Spinal cord (tissue), 9 donors: ENCODE measurements at regions not wholly inside any gene's neighbourhood (a gene's known extent, or its start where the extent isn't known, plus 50 kb on each side); places are given as distances from the start of the nearest gene placed in this dataset.
"Not testable (repeated sequence)": the region's sequence is repeated elsewhere in the genome, so short reads cannot be mapped to it uniquely, and the experiment has no call there.

Experiments
- DNase-seq, 6 donors: peaks; one replicate each; pipeline versions ENCODE4 v3.0.0 to v3.0.0-alpha.2; 2013 to 2015; ENCODE audit warnings: low spot score in 6 of 6, low read depth in 4 of 6
- H3K27ac ChIP-seq: one replicate; pipeline ENCODE4 v1.5.1; 2013; ENCODE audit warnings: low read depth, low read length, control low read depth
- H3K27me3 ChIP-seq: one replicate; pipeline ENCODE4 v1.6.1; 2013; ENCODE audit warnings: low read length; ENCODE audit not compliant: control insufficient read depth, insufficient read depth
- H3K36me3 ChIP-seq: one replicate; pipeline ENCODE4 v1.6.1; 2013; ENCODE audit warnings: low read length; ENCODE audit not compliant: control insufficient read depth, insufficient read depth
- H3K4me1 ChIP-seq: one replicate; pipeline ENCODE4 v1.6.1; 2013; ENCODE audit warnings: low read length; ENCODE audit not compliant: control insufficient read depth, insufficient read depth
- H3K4me3 ChIP-seq: one replicate; pipeline ENCODE4 v1.5.1; 2013; ENCODE audit warnings: low read depth, low read length, control low read depth
- H3K9me3 ChIP-seq: one replicate; pipeline ENCODE4 v1.6.1; 2013; ENCODE audit warnings: low read length; ENCODE audit not compliant: control insufficient read depth, insufficient read depth
- WGBS: methylation state at CpG from one replicate; pipeline ENCODE4 v1.1.5; 2013; ENCODE audit warnings: missing lambda C conversion rate; ENCODE audit not compliant: insufficient coverage; 5-methylcytosine and 5-hydroxymethylcytosine counted together
- donor health status: healthy.

DNA sequence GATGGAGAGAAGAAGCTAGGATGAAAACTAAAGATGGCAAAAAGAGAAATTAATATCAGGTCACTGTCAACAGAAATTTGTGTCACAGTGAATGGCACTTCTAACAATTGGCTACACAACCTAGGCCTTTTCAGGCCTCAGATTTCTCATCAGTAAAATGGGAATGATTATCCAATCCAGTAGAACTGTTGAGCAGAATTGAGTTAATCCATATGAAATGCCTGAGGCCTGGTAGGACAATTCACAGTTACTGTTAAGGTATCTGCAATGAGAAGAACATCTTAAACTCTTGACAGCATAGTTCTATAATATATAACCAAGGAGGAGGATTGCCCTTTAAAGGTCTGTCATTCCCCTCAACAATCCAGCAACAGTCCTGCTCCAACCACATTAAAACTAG is 217.9 kb upstream of the ZNF217 start:
- DNase-seq = no peak
- no peaks in the 10 kb centered on the region for H3K27me3 ChIP-seq
- H3K9me3 ChIP-seq = no peaks in the 10 kb centered on the region
- no peak overlapping the region for H3K4me3 ChIP-seq
- no peak overlapping the region for H3K27ac ChIP-seq
- H3K36me3 ChIP-seq = no peaks in the 10 kb centered on the region
- H3K4me1 ChIP-seq = peaks cover 3% of the 10 kb centered on the region

- Histone ChIP-seq H3K4me1 (peaks cover 3% of the 10 kb centered on the region), H3K27me3 (no peaks in the 10 kb centered on the region), H3K27ac (no peak overlapping the region), H3K4me3 (no peak overlapping the region), H3K36me3 (no peaks in the 10 kb centered on the region), H3K9me3 (no peaks in the 10 kb centered on the region)
- WGBS = 83% methylated on average over 2 of the region's 6 CpGs
- DNase-seq = no peak
Observed at GRCh38 chr20:53810661-53811355, 217.2 kb upstream of the ZNF217 start.

DNA sequence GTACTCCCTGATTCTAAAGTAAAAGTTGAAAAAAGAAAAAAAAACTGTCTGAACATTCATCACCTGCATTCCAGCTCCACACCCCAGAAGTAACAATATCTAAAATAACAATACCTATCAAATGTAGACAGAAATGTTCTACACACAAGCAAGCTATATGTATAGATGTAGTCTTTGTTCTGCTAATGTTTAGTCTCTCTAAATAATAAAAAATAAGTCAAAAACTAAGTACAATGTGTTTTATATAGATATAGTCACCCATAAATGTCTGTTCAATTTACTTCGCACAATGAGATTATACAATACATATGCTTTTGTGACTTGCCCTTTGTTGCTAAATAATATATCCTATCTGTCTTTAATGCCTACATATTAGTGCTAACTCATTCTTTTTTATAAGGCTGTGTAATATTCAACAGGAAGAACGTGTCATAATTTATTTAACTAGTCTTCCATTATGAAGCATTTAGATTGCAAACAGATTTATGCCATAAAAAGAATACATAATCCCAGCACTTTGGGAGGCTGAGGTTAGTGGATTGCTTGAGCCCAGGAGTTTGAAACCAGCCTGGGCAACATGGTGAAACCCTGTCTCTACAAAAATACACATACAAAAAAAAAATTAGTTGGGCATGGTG is 216.2 kb upstream of the ZNF217 start:
- Histone ChIP-seq H3K27ac (no peak overlapping the region), H3K4me3 (no peak overlapping the region), H3K9me3 (no peaks in the 10 kb centered on the region), H3K4me1 (peaks cover 3% of the 10 kb centered on the region), H3K36me3 (no peaks in the 10 kb centered on the region), H3K27me3 (no peaks in the 10 kb centered on the region)
- WGBS = no CpG with 5 or more reads among the region's 2 CpGs
- no peak for DNase-seq

DNA sequence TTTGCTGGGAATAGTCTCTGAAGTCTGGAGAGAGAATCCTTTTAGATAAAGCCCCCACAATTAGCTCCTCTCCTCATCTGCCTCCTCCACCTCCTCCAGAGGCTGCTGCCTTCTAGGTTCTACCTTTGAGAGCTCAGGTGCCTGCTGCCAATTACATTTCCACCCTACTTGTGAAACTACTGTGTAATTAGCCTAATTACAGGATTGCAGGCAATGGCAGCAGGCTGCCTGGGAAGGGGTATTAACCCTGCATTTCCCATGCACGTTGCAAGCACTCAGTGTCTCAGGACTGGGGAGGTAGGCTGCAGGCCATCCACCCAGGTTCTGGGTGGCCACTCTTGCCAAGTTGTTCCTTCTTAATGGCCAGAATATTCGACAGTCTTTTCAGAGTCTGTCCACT is 215.6 kb upstream of the ZNF217 start:
- no peak overlapping the region for H3K27ac ChIP-seq
- DNase-seq = peak in 1 of 6 donors; percentile 67
- 43% methylated on average over 1 of the region's 2 CpGs for WGBS

DNA sequence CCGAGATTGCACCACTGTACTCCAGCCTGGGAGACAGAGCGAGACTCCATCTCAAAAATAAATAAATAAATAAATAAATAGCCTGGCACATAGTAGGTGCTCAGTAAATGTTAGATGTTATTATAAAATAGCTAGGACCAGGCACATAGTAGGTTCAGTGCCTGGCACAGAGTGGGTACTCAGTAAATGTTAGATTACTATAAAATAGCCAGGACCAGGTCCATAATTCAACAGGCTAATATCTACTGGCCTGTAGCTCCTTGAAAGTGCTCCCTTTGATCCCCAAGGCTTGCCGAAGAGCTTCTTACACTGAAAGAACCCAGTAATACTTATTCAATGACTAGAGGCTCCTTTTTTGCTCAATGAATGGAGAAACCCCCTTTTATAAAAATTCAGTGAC is 215.1 kb upstream of the ZNF217 start:
- WGBS = 30% methylated on average over 1 of the region's 3 CpGs
- Histone ChIP-seq H3K36me3 (no peaks in the 10 kb centered on the region), H3K4me3 (no peak overlapping the region), H3K27ac (no peak overlapping the region), H3K9me3 (no peaks in the 10 kb centered on the region), H3K4me1 (peaks cover 3% of the 10 kb centered on the region), H3K27me3 (no peaks in the 10 kb centered on the region)
- DNase-seq = no peak

More for the DNA sequence above, 215.6 kb upstream of the ZNF217 start:
- Histone ChIP-seq H3K9me3 (no peaks in the 10 kb centered on the region), H3K27me3 (no peaks in the 10 kb centered on the region), H3K4me3 (no peak overlapping the region), H3K36me3 (no peaks in the 10 kb centered on the region), H3K4me1 (peaks cover 3% of the 10 kb centered on the region)

DNA sequence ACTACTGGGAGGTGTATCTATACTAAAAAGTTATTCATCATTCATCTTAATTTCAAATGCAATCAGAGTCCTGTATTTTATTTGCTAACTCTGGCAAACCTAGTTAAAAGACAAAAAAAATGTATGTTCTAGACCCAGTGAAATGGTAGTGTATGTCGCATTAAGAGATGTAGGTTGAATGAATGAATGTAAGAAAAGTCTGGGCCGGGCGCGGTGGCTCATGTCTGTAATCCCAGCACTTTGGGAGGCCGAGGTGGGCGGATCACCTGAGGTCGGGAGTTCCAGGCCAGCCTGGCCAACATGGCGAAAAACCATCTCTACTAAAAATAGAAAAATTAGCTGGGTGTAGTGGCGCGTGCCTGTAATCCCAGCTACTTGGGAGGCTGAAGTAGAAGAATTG is 214.7 kb upstream of the ZNF217 start:
- not testable (repeated sequence) for H3K4me3 ChIP-seq, H3K27me3 ChIP-seq, H3K27ac ChIP-seq, H3K4me1 ChIP-seq, H3K36me3 ChIP-seq, DNase-seq, H3K9me3 ChIP-seq
- WGBS = 50% methylated on average over 1 of the region's 10 CpGs

DNA sequence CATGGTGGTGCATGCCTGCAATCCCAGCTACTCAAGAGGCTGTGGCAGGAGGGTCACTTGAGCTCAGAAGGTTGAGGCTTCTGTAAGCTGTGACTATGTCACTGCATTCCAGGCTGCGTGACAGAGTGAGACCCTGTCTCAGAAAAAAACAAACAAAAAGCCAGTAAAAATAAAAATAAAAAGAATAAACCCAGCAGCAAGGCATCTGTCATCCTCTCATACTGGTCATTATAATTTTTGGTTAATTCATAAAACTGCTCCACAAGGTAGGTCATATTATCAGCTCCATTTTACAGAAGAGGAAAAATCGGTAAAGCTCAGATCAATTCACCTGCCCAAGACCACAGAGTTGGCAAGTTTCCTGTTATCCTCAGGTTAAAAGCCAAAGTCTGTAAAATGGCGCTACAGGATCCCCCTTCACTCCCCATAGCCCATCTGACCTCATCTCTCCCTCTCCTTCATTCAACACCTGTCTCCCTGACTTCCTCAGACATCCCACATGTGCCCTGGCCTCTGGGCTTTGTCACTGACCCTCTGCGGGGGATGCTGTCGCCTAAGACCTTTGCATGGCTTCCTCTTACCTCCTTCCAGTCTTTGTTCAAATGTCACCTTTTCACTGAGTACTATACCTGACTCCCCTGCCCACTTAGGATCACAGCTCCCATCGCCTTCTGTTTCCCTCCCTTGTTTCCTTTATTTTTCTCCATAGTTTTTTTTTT is 213.2 kb upstream of the ZNF217 start:
- no peaks in the 10 kb centered on the region for H3K9me3 ChIP-seq
- H3K4me3 ChIP-seq = no peak overlapping the region
- no peak for DNase-seq
- H3K27me3 ChIP-seq = no peaks in the 10 kb centered on the region
- H3K27ac ChIP-seq = no peak overlapping the region
- H3K36me3 ChIP-seq = no peaks in the 10 kb centered on the region
- H3K4me1 ChIP-seq = peaks cover 3% of the 10 kb centered on the region
- WGBS = 74% methylated on average over 4 of the region's 6 CpGs

DNA sequence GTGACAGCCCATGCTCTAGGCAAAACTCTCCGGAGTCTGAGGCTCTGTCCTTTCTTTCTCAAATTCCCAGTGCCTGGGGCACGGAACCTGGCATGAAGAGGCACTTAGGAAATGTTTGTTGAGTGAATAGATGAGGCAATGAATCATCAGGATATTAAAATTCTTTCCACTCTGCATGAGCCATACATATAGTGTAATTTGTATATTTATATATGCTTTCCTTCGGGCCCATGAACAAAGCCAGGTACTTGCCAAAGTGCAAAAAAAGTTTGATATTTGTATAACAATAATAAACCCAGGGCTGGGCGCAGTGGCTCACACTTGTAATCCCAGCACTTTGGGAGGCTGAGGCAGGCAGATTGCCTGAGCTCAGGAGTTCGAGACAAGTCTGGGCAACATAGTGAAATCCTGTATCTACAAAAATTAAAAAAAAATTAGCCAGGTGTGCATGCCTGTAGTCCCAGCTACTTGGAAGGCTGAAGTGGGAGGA is 212.3 kb upstream of the ZNF217 start:
- WGBS = 90% methylated on average over 2 of the region's 5 CpGs

GRCh38 chr20:53804920-53805894 is 211.6 kb upstream of the ZNF217 start:
- no peaks in the 10 kb centered on the region for H3K27me3 ChIP-seq
- no peak for DNase-seq
- WGBS = 66% methylated on average over 6 of the region's 8 CpGs
- H3K27ac ChIP-seq = no peak overlapping the region
- no peak overlapping the region for H3K4me3 ChIP-seq
- H3K9me3 ChIP-seq = no peaks in the 10 kb centered on the region
- H3K36me3 ChIP-seq = no peaks in the 10 kb centered on the region
- peaks cover 3% of the 10 kb centered on the region for H3K4me1 ChIP-seq

More for the DNA sequence above, 212.3 kb upstream of the ZNF217 start:
- Histone ChIP-seq H3K27ac (no peak overlapping the region), H3K36me3 (no peaks in the 10 kb centered on the region), H3K27me3 (no peaks in the 10 kb centered on the region), H3K4me1 (peaks cover 3% of the 10 kb centered on the region), H3K4me3 (no peak overlapping the region), H3K9me3 (no peaks in the 10 kb centered on the region)
- no peak for DNase-seq
